ENCODE measurements at regions not wholly inside any gene's neighbourhood (a gene's known extent, or its start where the extent isn't known, plus 50 kb on each side); places are given as distances from the start of the nearest gene placed in this dataset.
A peak's percentile ranks its signal among the peaks of the same experiment; 100 is the strongest.
"Not testable (repeated sequence)": the region's sequence is repeated elsewhere in the genome, so short reads cannot be mapped to it uniquely, and the experiment has no call there.

DNA sequence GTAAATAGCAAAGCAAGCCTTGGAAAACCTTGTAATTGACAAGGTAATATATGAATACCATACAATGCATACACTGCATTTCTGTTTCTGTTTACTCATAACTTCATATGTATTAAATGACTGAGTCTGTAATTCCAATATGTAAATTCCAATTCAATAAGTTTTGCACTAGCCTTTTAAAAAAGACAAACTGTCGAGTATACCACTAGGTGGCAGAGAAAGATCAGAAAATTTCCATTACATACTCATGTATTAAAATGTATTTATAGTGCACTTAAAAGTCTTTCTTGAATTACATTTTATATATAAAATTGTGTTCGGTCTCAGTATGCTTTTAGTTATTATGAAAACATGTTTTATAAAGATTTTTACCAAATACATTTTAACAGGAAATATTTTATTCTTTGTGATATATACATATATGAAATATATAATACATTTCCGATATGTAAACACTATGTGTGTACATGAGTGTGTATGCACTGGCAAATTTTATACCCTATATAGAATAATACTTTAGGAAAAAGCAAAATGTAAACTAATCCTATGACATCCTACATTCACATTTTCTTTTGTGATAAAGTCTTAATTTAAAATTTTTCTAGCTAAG lies 216.8 kb downstream of the VGLL3 start:
- no peaks in the 10 kb centered on the region for H3K4me1 ChIP-seq (ENCODE audit: control insufficient read depth, insufficient read depth, low read length)
- peak; percentile 7 to 13 for DNase-seq
- 39% methylated on average over 3 of the region's 3 CpGs for WGBS (ENCODE audit: insufficient coverage, low lambda C conversion rate)
- H3K27me3 ChIP-seq (ENCODE audit: control insufficient read depth, insufficient read depth, low read length), result no peaks in the 10 kb centered on the region
- no peak overlapping the region for H3K4me3 ChIP-seq (ENCODE audit: low read length)
- H3K36me3 ChIP-seq (ENCODE audit: control insufficient read depth, insufficient read depth, low read length), result no peaks in the 10 kb centered on the region
- no peak overlapping the region for H3K27ac ChIP-seq (ENCODE audit: low read length)
- H3K9me3 ChIP-seq (ENCODE audit: control insufficient read depth, low read depth, low read length), result no peaks in the 10 kb centered on the region

DNA sequence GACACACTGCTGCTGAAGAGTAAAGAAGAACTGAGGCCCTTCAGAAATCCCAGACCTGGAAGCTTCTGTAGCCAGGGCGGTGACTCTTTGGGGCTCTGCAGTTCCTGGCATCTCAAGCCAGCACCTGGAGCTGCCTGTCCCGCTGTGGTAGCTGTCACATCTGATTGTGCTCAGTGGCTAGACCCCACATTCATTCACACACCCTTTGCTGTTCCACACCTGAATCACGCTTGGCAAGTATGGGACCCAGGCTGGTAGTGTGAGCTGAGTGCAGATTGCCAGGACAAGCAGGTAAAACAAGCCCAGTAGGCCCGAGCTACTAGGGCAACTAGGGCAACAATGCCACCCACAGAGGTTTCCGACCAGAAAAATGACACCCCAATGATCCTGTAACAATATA lies 218.2 kb downstream of the VGLL3 start:
- H3K4me1 ChIP-seq (ENCODE audit: control insufficient read depth, insufficient read depth, low read length), result no peaks in the 10 kb centered on the region
- DNase-seq, result no peak
- no CpG with 5 or more reads among the region's 5 CpGs for WGBS (ENCODE audit: insufficient coverage, low lambda C conversion rate)
- no peak overlapping the region for H3K4me3 ChIP-seq (ENCODE audit: low read length)
- H3K27ac ChIP-seq (ENCODE audit: low read length), result no peak overlapping the region
- H3K36me3 ChIP-seq (ENCODE audit: control insufficient read depth, insufficient read depth, low read length), result no peaks in the 10 kb centered on the region
- H3K27me3 ChIP-seq (ENCODE audit: control insufficient read depth, insufficient read depth, low read length), result no peaks in the 10 kb centered on the region
- H3K9me3 ChIP-seq (ENCODE audit: control insufficient read depth, low read depth, low read length), result no peaks in the 10 kb centered on the region

GRCh38 chr3:86771741-86772512 lies 219.0 kb downstream of the VGLL3 start:
- Histone ChIP-seq H3K36me3 (ENCODE audit: control insufficient read depth, insufficient read depth, low read length) (no peaks in the 10 kb centered on the region), H3K4me1 (ENCODE audit: control insufficient read depth, insufficient read depth, low read length) (no peaks in the 10 kb centered on the region), H3K27me3 (ENCODE audit: control insufficient read depth, insufficient read depth, low read length) (no peaks in the 10 kb centered on the region), H3K4me3 (ENCODE audit: low read length) (no peak overlapping the region), H3K9me3 (ENCODE audit: control insufficient read depth, low read depth, low read length) (no peaks in the 10 kb centered on the region), H3K27ac (ENCODE audit: low read length) (no peak overlapping the region)
- WGBS (ENCODE audit: insufficient coverage, low lambda C conversion rate), result no CpG with 5 or more reads among the region's 4 CpGs
- DNase-seq, result no peak

DNA sequence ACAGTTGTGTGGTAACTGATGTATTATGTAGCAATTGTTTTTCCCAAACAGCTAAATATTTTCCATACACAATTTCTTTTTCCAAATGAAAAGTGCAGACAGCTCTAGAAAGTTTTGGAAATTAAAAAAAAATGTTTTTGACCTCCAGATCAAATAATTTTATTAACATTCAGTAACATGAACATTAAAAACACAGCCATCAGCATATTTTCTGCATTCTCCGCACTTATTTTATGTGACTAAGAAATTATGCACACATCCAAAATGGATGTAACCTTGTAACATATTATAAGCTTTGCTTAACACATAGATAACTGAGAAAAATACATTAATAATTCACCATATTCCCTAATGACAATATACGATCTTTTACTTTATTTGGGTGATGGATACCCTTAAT lies 224.6 kb downstream of the VGLL3 start:
- Histone ChIP-seq H3K27ac (ENCODE audit: low read length) (no peak overlapping the region), H3K36me3 (ENCODE audit: control insufficient read depth, insufficient read depth, low read length) (no peaks in the 10 kb centered on the region), H3K4me1 (ENCODE audit: control insufficient read depth, insufficient read depth, low read length) (no peaks in the 10 kb centered on the region), H3K9me3 (ENCODE audit: control insufficient read depth, low read depth, low read length) (no peaks in the 10 kb centered on the region), H3K27me3 (ENCODE audit: control insufficient read depth, insufficient read depth, low read length) (no peaks in the 10 kb centered on the region), H3K4me3 (ENCODE audit: low read length) (no peak overlapping the region)
- no peak for DNase-seq
- WGBS (ENCODE audit: insufficient coverage, low lambda C conversion rate), result 93% methylated on average over 2 of the region's 2 CpGs

DNA sequence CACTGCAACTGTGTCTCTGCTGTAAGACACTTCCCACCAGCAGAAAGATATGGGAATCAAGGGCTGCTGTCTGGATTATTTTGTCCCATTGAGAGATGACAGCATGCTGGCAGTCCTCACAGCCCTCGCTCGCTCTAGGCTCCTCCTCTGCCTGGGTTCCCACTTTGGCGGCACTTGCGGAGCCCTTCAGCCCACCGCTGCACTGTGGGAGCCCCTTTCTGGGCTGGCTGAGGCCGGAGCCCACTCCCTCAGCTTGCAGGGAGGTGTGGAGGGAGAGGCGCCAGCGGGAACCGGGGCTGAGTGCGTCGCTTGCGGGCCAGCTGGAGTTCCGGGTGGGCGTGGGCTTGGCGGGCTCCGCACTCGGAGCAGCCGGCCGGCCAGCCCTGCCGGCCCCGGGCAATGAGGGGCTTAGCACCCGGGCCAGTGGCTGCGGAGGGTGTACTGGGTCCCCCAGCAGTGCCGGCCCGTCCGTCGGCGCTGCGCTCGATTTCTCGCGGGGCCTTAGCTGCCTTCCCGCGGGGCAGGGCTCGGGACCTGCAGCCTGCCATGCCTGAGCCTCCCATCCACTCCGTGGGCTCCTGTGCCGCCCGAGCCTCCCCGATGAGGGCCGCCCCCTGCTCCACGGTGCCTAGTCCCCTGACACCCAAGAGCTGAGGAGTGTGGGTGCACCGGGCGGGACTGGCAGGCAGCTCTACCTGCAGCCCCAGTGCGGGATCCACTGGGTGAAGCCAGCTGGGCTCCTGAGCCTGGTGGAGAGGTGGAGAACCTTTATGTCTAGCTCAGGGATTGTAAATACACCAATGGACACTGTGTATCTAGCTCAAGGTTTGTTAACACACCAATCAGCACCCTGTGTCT lies 233.4 kb downstream of the VGLL3 start:
- DNase-seq; H3K9me3 ChIP-seq (ENCODE audit: control insufficient read depth, low read depth, low read length); H3K4me1 ChIP-seq (ENCODE audit: control insufficient read depth, insufficient read depth, low read length); H3K4me3 ChIP-seq (ENCODE audit: low read length); H3K27ac ChIP-seq (ENCODE audit: low read length); H3K27me3 ChIP-seq (ENCODE audit: control insufficient read depth, insufficient read depth, low read length); H3K36me3 ChIP-seq (ENCODE audit: control insufficient read depth, insufficient read depth, low read length): not testable (repeated sequence)
- WGBS (ENCODE audit: insufficient coverage, low lambda C conversion rate), result no CpG with 5 or more reads among the region's 44 CpGs

GRCh38 chr3:86748015-86748414 lies 242.9 kb downstream of the VGLL3 start:
- DNase-seq, result no peak
- Histone ChIP-seq H3K27me3 (ENCODE audit: control insufficient read depth, insufficient read depth, low read length) (no peaks in the 10 kb centered on the region), H3K27ac (ENCODE audit: low read length) (no peak overlapping the region), H3K4me3 (ENCODE audit: low read length) (no peak overlapping the region), H3K4me1 (ENCODE audit: control insufficient read depth, insufficient read depth, low read length) (no peaks in the 10 kb centered on the region), H3K9me3 (ENCODE audit: control insufficient read depth, low read depth, low read length) (no peaks in the 10 kb centered on the region), H3K36me3 (ENCODE audit: control insufficient read depth, insufficient read depth, low read length) (no peaks in the 10 kb centered on the region)
- no CpG with 5 or more reads among the region's 6 CpGs for WGBS (ENCODE audit: insufficient coverage, low lambda C conversion rate)

- H3K4me1 ChIP-seq (ENCODE audit: control insufficient read depth, insufficient read depth, low read length), result no peaks in the 10 kb centered on the region
- no peaks in the 10 kb centered on the region for H3K36me3 ChIP-seq (ENCODE audit: control insufficient read depth, insufficient read depth, low read length)
- H3K27ac ChIP-seq (ENCODE audit: low read length), result no peak overlapping the region
- no peaks in the 10 kb centered on the region for H3K27me3 ChIP-seq (ENCODE audit: control insufficient read depth, insufficient read depth, low read length)
- H3K4me3 ChIP-seq (ENCODE audit: low read length), result no peak overlapping the region
- no CpG with 5 or more reads among the region's 1 CpG for WGBS (ENCODE audit: insufficient coverage, low lambda C conversion rate)
- H3K9me3 ChIP-seq (ENCODE audit: control insufficient read depth, low read depth, low read length), result no peaks in the 10 kb centered on the region
- DNase-seq, result no peak
These were observed 246.9 kb downstream of the VGLL3 start for GRCh38 chr3:86744051-86744450.

GRCh38 chr3:86743233-86743632 lies 247.7 kb downstream of the VGLL3 start:
- no CpG with 5 or more reads among the region's 1 CpG for WGBS (ENCODE audit: insufficient coverage, low lambda C conversion rate)

GRCh38 chr3:86740751-86741150 lies 250.2 kb downstream of the VGLL3 start:
- Histone ChIP-seq H3K27me3 (ENCODE audit: control insufficient read depth, insufficient read depth, low read length) (no peaks in the 10 kb centered on the region), H3K4me1 (ENCODE audit: control insufficient read depth, insufficient read depth, low read length) (no peaks in the 10 kb centered on the region), H3K4me3 (ENCODE audit: low read length) (no peak overlapping the region), H3K36me3 (ENCODE audit: control insufficient read depth, insufficient read depth, low read length) (no peaks in the 10 kb centered on the region), H3K9me3 (ENCODE audit: control insufficient read depth, low read depth, low read length) (no peaks in the 10 kb centered on the region), H3K27ac (ENCODE audit: low read length) (no peak overlapping the region)
- 92% methylated on average over 2 of the region's 3 CpGs for WGBS (ENCODE audit: insufficient coverage, low lambda C conversion rate)
- DNase-seq, result no peak

More at GRCh38 chr3:86743233-86743632, 247.7 kb downstream of the VGLL3 start:
- Histone ChIP-seq H3K9me3 (ENCODE audit: control insufficient read depth, low read depth, low read length) (no peaks in the 10 kb centered on the region), H3K4me1 (ENCODE audit: control insufficient read depth, insufficient read depth, low read length) (no peaks in the 10 kb centered on the region), H3K4me3 (ENCODE audit: low read length) (no peak overlapping the region), H3K27me3 (ENCODE audit: control insufficient read depth, insufficient read depth, low read length) (no peaks in the 10 kb centered on the region), H3K27ac (ENCODE audit: low read length) (no peak overlapping the region), H3K36me3 (ENCODE audit: control insufficient read depth, insufficient read depth, low read length) (no peaks in the 10 kb centered on the region)
- no peak for DNase-seq

DNA sequence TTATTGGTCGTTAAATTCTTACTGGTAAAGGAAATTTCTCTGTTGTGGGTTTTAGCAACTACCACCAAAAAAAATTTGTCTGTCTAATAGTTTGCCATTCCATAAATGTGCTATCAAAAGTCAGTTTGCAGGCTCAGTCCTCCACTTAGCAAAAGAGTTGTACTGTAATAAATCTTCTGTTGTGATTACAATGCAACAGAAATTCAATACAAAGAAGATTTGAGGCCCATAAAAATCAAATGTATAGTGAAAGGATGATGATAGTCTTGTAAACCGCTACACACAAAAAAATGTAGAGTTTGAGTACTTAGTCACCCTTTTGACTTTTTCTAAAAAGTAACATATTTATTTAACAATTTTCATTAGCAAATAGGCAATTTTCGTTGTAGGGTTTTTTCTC lies 251.7 kb downstream of the VGLL3 start:
- H3K27ac ChIP-seq (ENCODE audit: low read length), result no peak overlapping the region
- no peaks in the 10 kb centered on the region for H3K9me3 ChIP-seq (ENCODE audit: control insufficient read depth, low read depth, low read length)
- 85% methylated on average over 3 of the region's 3 CpGs for WGBS (ENCODE audit: insufficient coverage, low lambda C conversion rate)
- H3K36me3 ChIP-seq (ENCODE audit: control insufficient read depth, insufficient read depth, low read length), result no peaks in the 10 kb centered on the region
- no peaks in the 10 kb centered on the region for H3K27me3 ChIP-seq (ENCODE audit: control insufficient read depth, insufficient read depth, low read length)
- no peaks in the 10 kb centered on the region for H3K4me1 ChIP-seq (ENCODE audit: control insufficient read depth, insufficient read depth, low read length)
- no peak overlapping the region for H3K4me3 ChIP-seq (ENCODE audit: low read length)
- no peak for DNase-seq
